ENCODE measurements at regions not wholly inside any gene's neighbourhood (a gene's known extent, or its start where the extent isn't known, plus 50 kb on each side); places are given as distances from the start of the nearest gene placed in this dataset.

GRCh38 chr2:52940101-52940500 lies 827.5 kb upstream of the CHAC2 start:
- no peak overlapping the region for H3K27ac Mint-ChIP-seq

GRCh38 chr2:52939250-52939649 lies 828.4 kb upstream of the CHAC2 start:
- DNase-seq (ENCODE audit: low spot score, unreplicated experiment) = no peak
- Mint-ChIP-seq H3K9me3 (ENCODE audit: low read depth) (peaks cover 3% of the 10 kb centered on the region), H3K27me3 (no peaks in the 10 kb centered on the region), H3K27ac (no peak overlapping the region), H3K4me3 (ENCODE audit: low read depth) (no peak overlapping the region), H3K4me1 (ENCODE audit: low read depth) (peaks cover 14% of the 10 kb centered on the region), H3K36me3 (ENCODE audit: insufficient read depth) (no peaks in the 10 kb centered on the region)
- no peak for TF ChIP-seq CTCF (IDR thresholded peaks at IDR 0.05; ENCODE audit: unreplicated experiment)

More at GRCh38 chr2:52940101-52940500, 827.5 kb upstream of the CHAC2 start:
- Mint-ChIP-seq H3K9me3 (ENCODE audit: low read depth) (peaks cover 3% of the 10 kb centered on the region), H3K4me3 (ENCODE audit: low read depth) (no peak overlapping the region), H3K27me3 (no peaks in the 10 kb centered on the region), H3K36me3 (ENCODE audit: insufficient read depth) (no peaks in the 10 kb centered on the region), H3K4me1 (ENCODE audit: low read depth) (peaks cover 9% of the 10 kb centered on the region)
- DNase-seq (ENCODE audit: low spot score, unreplicated experiment) = no peak
- no peak for TF ChIP-seq CTCF (IDR thresholded peaks at IDR 0.05; ENCODE audit: unreplicated experiment)

- no peak overlapping the region for H3K27ac Mint-ChIP-seq
- peaks cover 16% of the 10 kb centered on the region for H3K4me1 Mint-ChIP-seq (ENCODE audit: low read depth)
- no peaks in the 10 kb centered on the region for H3K36me3 Mint-ChIP-seq (ENCODE audit: insufficient read depth)
- H3K4me3 Mint-ChIP-seq (ENCODE audit: low read depth) = no peak overlapping the region
- no peak for DNase-seq (ENCODE audit: low spot score, unreplicated experiment)
- H3K27me3 Mint-ChIP-seq = no peaks in the 10 kb centered on the region
- no peak for TF ChIP-seq CTCF (IDR thresholded peaks at IDR 0.05; ENCODE audit: unreplicated experiment)
- H3K9me3 Mint-ChIP-seq (ENCODE audit: low read depth) = no peaks in the 10 kb centered on the region
Measured at GRCh38 chr2:52936029-52936428, 831.6 kb upstream of the CHAC2 start.

GRCh38 chr2:52934920-52935640 lies 832.5 kb upstream of the CHAC2 start:
- Mint-ChIP-seq H3K4me3 (ENCODE audit: low read depth) (no peak overlapping the region), H3K27me3 (no peaks in the 10 kb centered on the region), H3K36me3 (ENCODE audit: insufficient read depth) (peaks cover 2% of the 10 kb centered on the region), H3K9me3 (ENCODE audit: low read depth) (peaks cover 7% of the 10 kb centered on the region), H3K4me1 (ENCODE audit: low read depth) (peaks cover 16% of the 10 kb centered on the region), H3K27ac (no peak overlapping the region)
- DNase-seq (ENCODE audit: low spot score, unreplicated experiment) = no peak
- no peak for TF ChIP-seq CTCF (IDR thresholded peaks at IDR 0.05; ENCODE audit: unreplicated experiment)

GRCh38 chr2:52934323-52934898 lies 833.2 kb upstream of the CHAC2 start:
- Mint-ChIP-seq H3K27ac (peak overlapping the region; percentile 80), H3K9me3 (ENCODE audit: low read depth) (peaks cover 8% of the 10 kb centered on the region), H3K36me3 (ENCODE audit: insufficient read depth) (peaks cover 2% of the 10 kb centered on the region), H3K4me3 (ENCODE audit: low read depth) (no peak overlapping the region), H3K4me1 (ENCODE audit: low read depth) (peaks cover 16% of the 10 kb centered on the region), H3K27me3 (no peaks in the 10 kb centered on the region)
- no peak for TF ChIP-seq CTCF (IDR thresholded peaks at IDR 0.05; ENCODE audit: unreplicated experiment)
- no peak for DNase-seq (ENCODE audit: low spot score, unreplicated experiment)

All from progenitor cell of endocrine pancreas (in vitro differentiated cells).